B cell (primary cell): ENCODE measurements at regions not wholly inside any gene's neighbourhood (a gene's known extent, or its start where the extent isn't known, plus 50 kb on each side); places are given as distances from the start of the nearest gene placed in this dataset.
"Not testable (repeated sequence)": the region's sequence is repeated elsewhere in the genome, so short reads cannot be mapped to it uniquely, and the experiment has no call there.

ENCODE experiments used
- ATAC-seq: fragments of 200-7000 bp; cut with Tn5 transposase; one replicate; pipeline ENCODE4 v1.10.0; 2021; ENCODE audit warnings: low read depth, mild to moderate bottlenecking, moderate number of reproducible peaks, moderate library complexity
- CTCF ChIA-PET: fragments of 350-600 bp; sonication (Branson Sonifier 250); formaldehyde crosslinking; loops from one replicate; lab custom pipeline; 2021; ENCODE audit warnings: antibody characterized with exemption, inconsistent platforms; lab: Charles Lee
- POLR2A ChIA-PET: fragments of 350-600 bp; sonication (Branson Sonifier 250); formaldehyde crosslinking; loops from one replicate; lab custom pipeline; 2021; ENCODE audit warnings: antibody characterized with exemption; lab: Charles Lee
- DNase-seq: peaks from one replicate; pipeline ENCODE4 v3.0.0; 2013
- H2AFZ ChIP-seq: 2 replicates; pipeline ENCODE4 v1.6.1; 2012; ENCODE audit warnings: mild to moderate bottlenecking, low read depth, low read length; ENCODE audit not compliant: insufficient read depth, poor library complexity, severe bottlenecking
- H3K27ac ChIP-seq, 2 donors: 1 replicate in 1 of 2; 2 replicates in 1 of 2; pipeline ENCODE4 v1.5.1; 2012 to 2013; ENCODE audit warnings: low read length in 2 of 2, mild to moderate bottlenecking in 2 of 2, moderate library complexity in 1 of 2
- H3K27me3 ChIP-seq, 4 experiments: fragments of 200-600 bp in 1 of 4; sonication (generic) in 1 of 4; replicated peaks in 1 of 4; 1 replicate in 2 of 4; 2 replicates in 2 of 4; pipeline versions ENCODE4 v1.6.1 to v1.7.0; 2013 to 2016; ENCODE audit warnings: low read length in 3 of 4, mild to moderate bottlenecking in 2 of 4, mixed read lengths in 1 of 4, moderate library complexity in 1 of 4; ENCODE audit not compliant: insufficient read depth in 4 of 4, control insufficient read depth in 3 of 4; ENCODE audit errors: control extremely low read depth in 1 of 4
- H3K36me3 ChIP-seq, 2 experiments: replicated peaks in 1 of 2; 1 replicate in 1 of 2; 2 replicates in 1 of 2; pipeline versions ENCODE4 v1.6.1 to v1.7.1; 2013; ENCODE audit warnings: low read length in 1 of 2; ENCODE audit not compliant: insufficient read depth in 2 of 2, control insufficient read depth in 1 of 2; ENCODE audit errors: control extremely low read depth in 1 of 2, extremely low read depth in 1 of 2
- H3K4me1 ChIP-seq, 2 donors: fragments of 200-600 bp in 1 of 2; sonication (generic) in 1 of 2; 1 replicate in 1 of 2; 2 replicates in 1 of 2; pipeline versions ENCODE4 v1.5.1 to v1.6.1; 2013 to 2017; ENCODE audit warnings: low read length in 2 of 2; ENCODE audit not compliant: control insufficient read depth in 2 of 2, insufficient read depth in 2 of 2
- H3K4me2 ChIP-seq: replicated peaks from 2 replicates; pipeline ENCODE3; 2012; ENCODE audit warnings: mild to moderate bottlenecking, low read depth, low read length; ENCODE audit not compliant: poor library complexity, severe bottlenecking
- H3K4me3 ChIP-seq, 5 experiments: fragments of 200-600 bp in 1 of 5; sonication (generic) in 1 of 5; 1 replicate in 3 of 5; 2 replicates in 2 of 5; pipeline versions ENCODE4 v1.5.1 to v1.7.0; 2011 to 2016; ENCODE audit warnings: low read length in 4 of 5, mild to moderate bottlenecking in 4 of 5, low read depth in 2 of 5, control low read depth in 1 of 5, moderate library complexity in 1 of 5; ENCODE audit not compliant: insufficient read depth in 1 of 5; ENCODE audit errors: control extremely low read depth in 1 of 5, extremely low read depth in 1 of 5
- H3K79me2 ChIP-seq: fragments of 200-600 bp; sonication (generic); one replicate; pipeline ENCODE4 v1.6.0; 2016; ENCODE audit warnings: low read length; ENCODE audit not compliant: control insufficient read depth, insufficient read depth
- H3K9ac ChIP-seq: fragments of 200-600 bp; sonication (generic); 2 replicates; pipeline ENCODE4 v1.6.1; 2017; ENCODE audit warnings: mild to moderate bottlenecking, low read length, moderate library complexity
- H3K9me3 ChIP-seq, 3 donors: one replicate each; pipeline versions ENCODE4 v1.6.1 to v1.7.1; 2013; ENCODE audit warnings: low read length in 2 of 3; ENCODE audit not compliant: control insufficient read depth in 2 of 3, insufficient read depth in 1 of 3; ENCODE audit errors: control extremely low read depth in 1 of 3
- H4K20me1 ChIP-seq: 2 replicates; pipeline ENCODE4 v1.6.0; 2012; ENCODE audit warnings: mild to moderate bottlenecking, low read length; ENCODE audit not compliant: insufficient read depth, control insufficient read depth, poor library complexity, severe bottlenecking
- H3K27ac Mint-ChIP-seq: one replicate; pipeline ENCODE4 v1.8.0; 2021; ENCODE audit warnings: mixed read lengths
- H3K27me3 Mint-ChIP-seq: one replicate; pipeline ENCODE4 v1.8.0; 2021; ENCODE audit warnings: mixed read lengths
- H3K4me1 Mint-ChIP-seq: one replicate; pipeline ENCODE4 v1.8.0; 2021; ENCODE audit warnings: mixed read lengths
- H3K4me3 Mint-ChIP-seq: one replicate; pipeline ENCODE4 v1.8.0; 2021; ENCODE audit warnings: mixed read lengths
- H3K9me3 Mint-ChIP-seq: one replicate; pipeline ENCODE4 v1.8.0; 2022; ENCODE audit warnings: mixed read lengths; ENCODE audit not compliant: insufficient read depth
- EZH2 ChIP-seq: IDR thresholded peaks from 2 replicates; pipeline ENCODE4 v1.6.1; 2012; ENCODE audit warnings: borderline replicate concordance, low read depth, mild to moderate bottlenecking, moderate library complexity, low read length; ENCODE audit not compliant: insufficient read depth, poor library complexity, severe bottlenecking
- WGBS: methylation state at CpG from one replicate; pipeline ENCODE4 v1.1.5; 2013; ENCODE audit warnings: missing lambda C conversion rate; ENCODE audit not compliant: insufficient coverage; 5-methylcytosine and 5-hydroxymethylcytosine counted together
- intact Hi-C: fragments of 100-400 bp; cut with micrococcal nuclease; formaldehyde crosslinking; loops from one replicate; pipeline ENCODE4 v1.10.0; 2022
- TF ChIP-seq, protein P1 (sequence below): fragments of 200-600 bp; IDR thresholded peaks from one replicate; pipeline ENCODE4 v1.8.0; 2022; ENCODE audit warnings: antibody characterized with exemption, mild to moderate bottlenecking

DNA sequence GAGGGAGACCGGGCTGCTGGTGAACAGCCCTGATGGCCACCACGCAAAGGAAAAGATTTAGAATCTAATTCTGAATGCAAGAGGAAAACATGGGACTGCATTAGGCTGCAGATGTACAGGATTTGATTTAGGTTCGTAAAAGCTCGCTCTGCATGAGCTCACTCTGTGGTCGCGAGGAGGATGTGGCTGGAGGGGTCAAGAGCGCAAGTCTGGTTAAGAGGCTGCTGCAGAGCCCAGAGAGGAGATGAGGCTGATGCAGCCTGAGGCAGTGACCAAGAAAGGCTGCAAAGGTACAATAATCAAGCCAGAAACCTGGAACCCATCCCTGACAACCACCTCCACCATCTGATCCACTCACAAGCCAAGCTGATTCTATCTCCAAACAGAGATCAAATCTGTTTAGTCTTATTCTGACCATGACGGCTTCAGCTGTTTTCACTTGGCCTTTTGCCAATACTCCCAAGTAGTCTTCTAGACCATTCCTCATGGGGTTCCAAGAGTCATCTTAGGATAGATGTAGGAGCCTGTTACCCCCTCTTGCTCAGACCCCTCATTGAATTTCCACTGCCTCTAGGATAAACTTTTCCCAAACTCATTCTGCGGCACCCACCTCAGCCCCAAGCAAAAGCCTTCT lies 58.9 kb upstream of the ARL4C start:
- Mint-ChIP-seq H3K4me1 (peaks cover 18% of the 10 kb centered on the region), H3K27me3 (peaks cover 6% of the 10 kb centered on the region), H3K27ac (no peak overlapping the region), H3K4me3 (no peak overlapping the region), H3K9me3 (peaks cover 2% of the 10 kb centered on the region)
- no peak for TF ChIP-seq EZH2
- TF ChIP-seq, protein P1, sequence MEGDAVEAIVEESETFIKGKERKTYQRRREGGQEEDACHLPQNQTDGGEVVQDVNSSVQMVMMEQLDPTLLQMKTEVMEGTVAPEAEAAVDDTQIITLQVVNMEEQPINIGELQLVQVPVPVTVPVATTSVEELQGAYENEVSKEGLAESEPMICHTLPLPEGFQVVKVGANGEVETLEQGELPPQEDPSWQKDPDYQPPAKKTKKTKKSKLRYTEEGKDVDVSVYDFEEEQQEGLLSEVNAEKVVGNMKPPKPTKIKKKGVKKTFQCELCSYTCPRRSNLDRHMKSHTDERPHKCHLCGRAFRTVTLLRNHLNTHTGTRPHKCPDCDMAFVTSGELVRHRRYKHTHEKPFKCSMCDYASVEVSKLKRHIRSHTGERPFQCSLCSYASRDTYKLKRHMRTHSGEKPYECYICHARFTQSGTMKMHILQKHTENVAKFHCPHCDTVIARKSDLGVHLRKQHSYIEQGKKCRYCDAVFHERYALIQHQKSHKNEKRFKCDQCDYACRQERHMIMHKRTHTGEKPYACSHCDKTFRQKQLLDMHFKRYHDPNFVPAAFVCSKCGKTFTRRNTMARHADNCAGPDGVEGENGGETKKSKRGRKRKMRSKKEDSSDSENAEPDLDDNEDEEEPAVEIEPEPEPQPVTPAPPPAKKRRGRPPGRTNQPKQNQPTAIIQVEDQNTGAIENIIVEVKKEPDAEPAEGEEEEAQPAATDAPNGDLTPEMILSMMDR, result no peak
- peaks cover 10 to 12% of the 10 kb centered on the region in 2 donors for H3K4me1 ChIP-seq
- H3K79me2 ChIP-seq, result no peaks in the 10 kb centered on the region
- DNase-seq (no peak), ATAC-seq (no peak)
- ChIA-PET POLR2A (no interaction called here), CTCF (interaction anchor here (0.9 to 2.3 kb wide), 7 partner anchors 8 to 561 kb away, joined by 3 to 16 read pairs (median 5); no protein-coding TSS in a partner anchor)
- H3K36me3 ChIP-seq, result no peaks in the 10 kb centered on the region
- no peak overlapping the region for H3K9ac ChIP-seq
- H3K27ac ChIP-seq, result no peak overlapping the region
- WGBS, result 38% methylated on average over 7 of the region's 9 CpGs
- no peak overlapping the region for H2AFZ ChIP-seq
- intact Hi-C loops, result no loop called here
- H3K27me3 ChIP-seq, result peaks cover 0 to 3% (median 0%) of the 10 kb centered on the region in 4 experiments
- no peaks in the 10 kb centered on the region for H4K20me1 ChIP-seq
- peaks cover 0 to 6% (median 4%) of the 10 kb centered on the region in 3 donors for H3K9me3 ChIP-seq
- H3K4me3 ChIP-seq, result no peak overlapping the region
- H3K4me2 ChIP-seq, result peak overlapping the region; percentile 13

DNA sequence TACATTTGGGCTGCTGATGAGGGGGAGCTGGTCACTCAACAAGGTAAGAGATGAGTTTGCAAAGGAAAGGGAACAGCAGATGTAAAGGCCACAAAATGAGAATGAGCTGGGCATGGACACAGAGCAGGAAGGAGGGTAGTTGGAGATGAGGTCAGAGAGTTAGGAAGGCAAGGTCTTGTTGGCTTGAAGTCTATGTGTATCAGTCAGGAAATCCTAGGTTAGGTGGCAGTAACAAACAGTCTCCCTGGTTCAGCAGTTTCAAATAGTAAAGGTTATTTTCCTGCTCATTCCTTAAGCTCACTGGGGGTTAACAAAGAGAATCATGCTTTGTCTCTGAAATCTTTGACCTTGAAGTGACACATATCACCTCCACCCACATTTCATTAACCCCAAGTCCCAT lies 58.3 kb upstream of the ARL4C start:
- Histone ChIP-seq H3K9me3 (peaks cover 0 to 6% (median 4%) of the 10 kb centered on the region in 3 donors), H3K27me3 (peaks cover 0 to 3% (median 0%) of the 10 kb centered on the region in 4 experiments), H2AFZ (no peak overlapping the region), H3K27ac (no peak overlapping the region), H3K9ac (no peak overlapping the region), H3K36me3 (no peaks in the 10 kb centered on the region), H4K20me1 (no peaks in the 10 kb centered on the region), H3K4me2 (no peak overlapping the region), H3K4me1 (peaks cover 12 to 15% of the 10 kb centered on the region in 2 donors), H3K4me3 (no peak overlapping the region), H3K79me2 (no peaks in the 10 kb centered on the region)
- ATAC-seq, result no peak
- CTCF ChIA-PET, result interaction anchor here (1.1 to 2.3 kb wide), 4 partner anchors 10 to 561 kb away, joined by 4 to 16 read pairs (median 10); no protein-coding TSS in a partner anchor
- intact Hi-C loops, result no loop called here
- Mint-ChIP-seq H3K27me3 (peaks cover 9% of the 10 kb centered on the region), H3K4me1 (peaks cover 22% of the 10 kb centered on the region), H3K9me3 (peaks cover 2% of the 10 kb centered on the region), H3K4me3 (no peak overlapping the region), H3K27ac (no peak overlapping the region)
- no peak for DNase-seq
- POLR2A ChIA-PET, result no interaction called here
- TF ChIP-seq, protein P1, result no peak
- no peak for TF ChIP-seq EZH2

DNA sequence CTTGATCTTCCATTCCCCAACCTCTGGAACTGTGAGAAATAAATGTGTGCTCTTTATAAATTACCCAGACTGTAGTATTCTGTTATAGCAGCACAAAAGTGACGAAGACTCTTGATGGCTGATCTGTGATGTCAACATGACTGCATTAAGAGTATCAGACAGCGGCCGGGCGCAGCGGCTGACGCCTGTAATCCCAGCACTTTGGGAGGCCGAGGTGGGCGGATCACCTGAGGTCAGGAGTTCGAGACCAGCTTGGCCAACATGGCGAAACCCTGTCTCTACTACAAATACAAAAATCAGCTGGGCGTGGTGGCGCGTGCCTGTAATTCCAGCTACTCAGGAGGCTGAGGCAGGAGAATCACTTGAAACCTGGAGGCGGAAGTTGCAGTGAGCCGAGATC lies 56.3 kb upstream of the ARL4C start:
- H3K27me3 ChIP-seq, H3K4me3 Mint-ChIP-seq, ATAC-seq, H3K27ac ChIP-seq, intact Hi-C loops, H4K20me1 ChIP-seq, DNase-seq, H3K9ac ChIP-seq, H3K4me3 ChIP-seq, H3K9me3 ChIP-seq, H3K36me3 ChIP-seq, H3K4me2 ChIP-seq, H2AFZ ChIP-seq, H3K9me3 Mint-ChIP-seq, H3K79me2 ChIP-seq, POLR2A ChIA-PET, H3K27ac Mint-ChIP-seq: not testable (repeated sequence)
- CTCF ChIA-PET, result interaction anchor here (1.0 to 2.4 kb wide), 4 partner anchors 8 to 564 kb away, joined by 3 to 12 read pairs (median 3); no protein-coding TSS in a partner anchor
- WGBS, result 98% methylated on average over 13 of the region's 15 CpGs
- Mint-ChIP-seq H3K27me3 (peaks cover 18% of the 10 kb centered on the region), H3K4me1 (peaks cover 20% of the 10 kb centered on the region)
- H3K4me1 ChIP-seq, result peaks cover 12 to 15% of the 10 kb centered on the region in 2 donors
